Fibroblast of lung (primary cell): ENCODE measurements at regions not wholly inside any gene's neighbourhood (a gene's known extent, or its start where the extent isn't known, plus 50 kb on each side); places are given as distances from the start of the nearest gene placed in this dataset.

Experiments
- EZH2 ChIP-seq: IDR thresholded peaks from 2 replicates; pipeline ENCODE4 v1.5.1; 2012; ENCODE audit warnings: low read length, control low read depth, mild to moderate bottlenecking; ENCODE audit errors: missing control alignments
- TF ChIP-seq, protein P1 (sequence below), 2 donors: IDR thresholded peaks in 1 of 2; conservative IDR thresholded peaks in 1 of 2; 1 replicate in 1 of 2; 2 replicates in 1 of 2; pipeline ENCODE4 v1.5.1; 2011 to 2012; ENCODE audit warnings: low read length in 2 of 2, control low read depth in 1 of 2, inconsistent platforms in 1 of 2, low read depth in 1 of 2, mild to moderate bottlenecking in 1 of 2

DNA sequence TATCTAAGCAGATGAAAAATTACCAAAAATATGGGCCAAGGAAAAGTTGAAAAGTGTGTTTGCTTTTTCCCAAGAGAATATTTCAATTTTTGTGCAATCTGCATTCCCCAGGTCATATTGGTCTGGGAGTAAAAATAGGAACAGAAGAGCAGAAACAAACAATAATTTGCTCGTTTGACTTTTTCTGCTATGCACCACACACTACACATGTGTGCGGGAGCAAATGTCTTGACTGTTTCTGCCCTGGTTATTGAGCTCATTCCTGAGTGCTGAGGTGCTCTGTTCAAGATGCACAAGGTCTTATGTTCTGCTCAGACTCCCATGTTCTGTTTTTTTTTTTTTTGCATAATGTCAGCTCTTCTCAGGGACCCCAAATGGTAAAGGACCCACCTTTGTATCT lies 298.0 kb upstream of the MME start:
- TF ChIP-seq, protein P1, sequence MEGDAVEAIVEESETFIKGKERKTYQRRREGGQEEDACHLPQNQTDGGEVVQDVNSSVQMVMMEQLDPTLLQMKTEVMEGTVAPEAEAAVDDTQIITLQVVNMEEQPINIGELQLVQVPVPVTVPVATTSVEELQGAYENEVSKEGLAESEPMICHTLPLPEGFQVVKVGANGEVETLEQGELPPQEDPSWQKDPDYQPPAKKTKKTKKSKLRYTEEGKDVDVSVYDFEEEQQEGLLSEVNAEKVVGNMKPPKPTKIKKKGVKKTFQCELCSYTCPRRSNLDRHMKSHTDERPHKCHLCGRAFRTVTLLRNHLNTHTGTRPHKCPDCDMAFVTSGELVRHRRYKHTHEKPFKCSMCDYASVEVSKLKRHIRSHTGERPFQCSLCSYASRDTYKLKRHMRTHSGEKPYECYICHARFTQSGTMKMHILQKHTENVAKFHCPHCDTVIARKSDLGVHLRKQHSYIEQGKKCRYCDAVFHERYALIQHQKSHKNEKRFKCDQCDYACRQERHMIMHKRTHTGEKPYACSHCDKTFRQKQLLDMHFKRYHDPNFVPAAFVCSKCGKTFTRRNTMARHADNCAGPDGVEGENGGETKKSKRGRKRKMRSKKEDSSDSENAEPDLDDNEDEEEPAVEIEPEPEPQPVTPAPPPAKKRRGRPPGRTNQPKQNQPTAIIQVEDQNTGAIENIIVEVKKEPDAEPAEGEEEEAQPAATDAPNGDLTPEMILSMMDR (conservative IDR thresholded peaks at IDR 0.05 in 1 of 2, IDR thresholded peaks at IDR 0.05 in 1 of 2; ENCODE audit: low read depth in 1 of 2, low read length in 2 of 2): no peak
- no peak for TF ChIP-seq EZH2
